A549 (cell line): ENCODE measurements at regions not wholly inside any gene's neighbourhood (a gene's known extent, or its start where the extent isn't known, plus 50 kb on each side); places are given as distances from the start of the nearest gene placed in this dataset.
"Not testable (repeated sequence)": the region's sequence is repeated elsewhere in the genome, so short reads cannot be mapped to it uniquely, and the experiment has no call there.

Source experiments
- ATAC-seq, 2 experiments: fragments of 200-7000 bp in 1 of 2; fragments of >200 bp in 1 of 2; cut with Nextera tagmentation in 1 of 2; cut with Tn5 transposase in 1 of 2; 3 replicates each; pipeline versions ENCODE4 v1.8.0 to v1.9.1; 2018 to 2020; ENCODE audit warnings: mild to moderate bottlenecking in 1 of 2, moderate library complexity in 1 of 2
- CTCF ChIA-PET: fragments of 300-600 bp; sonication (Branson Sonifier 250); formaldehyde crosslinking; extraction: SDS; loops from one replicate; lab custom pipeline; 2021; ENCODE audit warnings: antibody characterized with exemption, inconsistent platforms; lab: Yijun Ruan, JAX
- POLR2A ChIA-PET: fragments of 350-600 bp; formaldehyde crosslinking; extraction: SDS; loops from one replicate; lab custom pipeline; 2021; ENCODE audit warnings: antibody characterized with exemption, inconsistent platforms; lab: Yijun Ruan, JAX
- DNase-seq, 2 experiments: peaks; one replicate each; pipeline versions ENCODE4 v3.0.0 to v3.0.0-alpha.2; 2011 to 2016; ENCODE audit warnings: low read depth in 1 of 2, low spot score in 1 of 2
- FAIRE-seq: peaks from 2 replicates; lab custom pipeline; 2011; peaks lifted over from hg19 to GRCh38; lab: Jason Lieb, UNC
- H3K27ac ChIP-seq, 2 experiments: fragments of >200 bp; sonication (Bioruptor Twin); formaldehyde crosslinking; 3 replicates each; pipeline ENCODE4 v1.5.1; 2016 to 2017
- H3K4me1 ChIP-seq: fragments of >200 bp; sonication (Bioruptor Twin); formaldehyde crosslinking; 3 replicates; pipeline ENCODE4 v1.6.1; 2016
- H3K4me2 ChIP-seq: fragments of >200 bp; sonication (Bioruptor Twin); formaldehyde crosslinking; 3 replicates; pipeline ENCODE4 v1.6.1; 2016
- H3K4me3 ChIP-seq: fragments of >200 bp; sonication (Bioruptor Twin); formaldehyde crosslinking; 3 replicates; pipeline ENCODE4 v1.5.1; 2016
- H3K9me3 ChIP-seq: fragments of >200 bp; sonication (Bioruptor Twin); formaldehyde crosslinking; 3 replicates; pipeline ENCODE4 v1.6.1; 2016
- BHLHE40 ChIP-seq: IDR thresholded peaks from 2 replicates; pipeline ENCODE4 v1.6.1; 2012; ENCODE audit warnings: low read depth, low read length, inconsistent platforms
- EP300 ChIP-seq, 2 experiments: fragments of >200 bp; sonication (Bioruptor Twin); formaldehyde crosslinking; IDR thresholded peaks; 2 replicates in 1 of 2; 3 replicates in 1 of 2; pipeline ENCODE4 v1.6.1; 2016 to 2017
- JUN ChIP-seq, 2 experiments: fragments of >200 bp; sonication (Bioruptor Twin); formaldehyde crosslinking; IDR thresholded peaks; 2 replicates in 1 of 2; 3 replicates in 1 of 2; pipeline ENCODE4 v1.6.1; 2016 to 2017
- MYC ChIP-seq: IDR thresholded peaks from 2 replicates; pipeline ENCODE4 v1.6.1; 2012; ENCODE audit warnings: mild to moderate bottlenecking, inconsistent platforms, low read length, improper control_type of control experiment, borderline replicate concordance
- POLR2AphosphoS2 ChIP-seq: conservative IDR thresholded peaks from 2 replicates; pipeline ENCODE4 v1.6.1; 2012; ENCODE audit warnings: low read length, improper control_type of control experiment, inconsistent platforms
- RAD21 ChIP-seq, 2 experiments: fragments of >200 bp in 1 of 2; sonication (Bioruptor Twin) in 1 of 2; formaldehyde crosslinking in 1 of 2; IDR thresholded peaks in 1 of 2; conservative IDR thresholded peaks in 1 of 2; 2 replicates in 1 of 2; 3 replicates in 1 of 2; pipeline ENCODE4 v1.6.1; 2012 to 2018; ENCODE audit warnings: inconsistent platforms in 1 of 2
- RARB ChIP-seq: fragments of 250-450 bp; sonication (Bioruptor Pico); IDR thresholded peaks from 2 replicates; pipeline ENCODE4 v1.8.0; 2021; ENCODE audit warnings: mild to moderate bottlenecking, moderate library complexity
- RNF2 ChIP-seq: fragments of 200-600 bp; sonication (generic); IDR thresholded peaks from 2 replicates; pipeline ENCODE4 v1.6.1; 2016; ENCODE audit warnings: low read depth, mild to moderate bottlenecking, antibody characterized with exemption, moderate library complexity, borderline replicate concordance
- SMC3 ChIP-seq: fragments of >200 bp; sonication (Bioruptor Twin); formaldehyde crosslinking; IDR thresholded peaks from 3 replicates; pipeline ENCODE4 v1.6.1; 2018; ENCODE audit warnings: inconsistent platforms
- WGBS: methylation state at CpG from one replicate; pipeline ENCODE4 v1.1.6; 2017; ENCODE audit errors: missing lambda C conversion rate; 5-methylcytosine and 5-hydroxymethylcytosine counted together
- TF ChIP-seq, protein P1 (sequence below): fragments of >200 bp; sonication (Bioruptor Twin); formaldehyde crosslinking; IDR thresholded peaks from 3 replicates; pipeline ENCODE4 v1.5.1; 2016
- TF ChIP-seq, protein P2 (sequence below): fragments of 150-350 bp; IDR thresholded peaks from 2 replicates; pipeline ENCODE4 v1.6.1; 2014; ENCODE audit warnings: low read depth, mild to moderate bottlenecking, low read length
- TF ChIP-seq, protein P3 (sequence below): IDR thresholded peaks from 2 replicates; pipeline ENCODE4 v1.6.1; 2012
- TF ChIP-seq, protein P4 (sequence below): IDR thresholded peaks from 2 replicates; pipeline ENCODE4 v1.6.1; 2012
- TF ChIP-seq, protein P5 (sequence below): IDR thresholded peaks from 2 replicates; pipeline ENCODE4 v1.6.1; 2012; ENCODE audit warnings: low read depth, borderline replicate concordance

DNA sequence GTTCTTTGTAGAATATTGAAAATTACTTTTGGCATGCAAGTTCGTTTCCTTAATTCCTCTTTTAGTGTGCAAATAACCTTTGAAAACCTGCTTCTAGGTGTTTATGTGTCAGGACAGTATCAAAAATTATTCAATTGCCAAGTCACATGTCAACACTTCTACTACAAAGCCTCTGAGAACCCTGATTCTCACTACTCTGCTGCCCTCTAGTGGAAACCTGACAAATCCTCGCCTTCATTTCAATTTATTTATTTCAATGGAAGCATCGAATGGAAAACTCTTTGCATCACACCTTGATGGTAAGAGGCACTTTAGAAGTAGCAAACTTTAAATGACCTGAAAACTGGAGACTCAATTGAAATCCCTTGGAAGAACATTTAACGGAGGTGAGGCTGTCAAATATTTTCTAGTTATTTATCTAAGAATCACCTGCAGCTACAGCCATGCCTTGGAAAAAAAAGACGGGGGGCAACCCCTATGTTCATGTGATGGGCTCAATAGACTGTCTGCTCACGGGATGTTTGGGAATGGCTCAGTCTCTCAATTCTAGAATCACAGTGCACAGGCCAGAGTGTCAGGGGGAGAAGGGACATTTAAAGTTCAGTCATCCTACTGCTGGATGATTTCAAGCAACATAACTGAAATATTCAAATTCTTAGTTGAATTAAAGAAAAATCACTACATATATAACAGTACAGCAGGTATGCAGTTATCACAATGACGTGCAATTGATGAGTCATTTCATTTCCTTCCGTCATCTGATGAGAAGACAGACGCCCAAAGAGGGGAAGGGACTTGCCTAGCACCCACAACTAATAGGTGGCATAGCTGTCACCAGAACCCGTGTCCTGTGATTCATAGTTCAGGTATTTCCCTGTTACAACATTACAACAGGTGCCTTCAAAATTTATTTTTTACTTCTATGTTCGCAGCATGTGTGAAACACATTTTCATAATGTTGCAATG is 563.9 kb downstream of the TOX3 start:
- ATAC-seq (peak; percentile 67 to 75; a peak in 3 of 6 replicates), DNase-seq (peak; percentile 25 to 76), FAIRE-seq (peak; percentile 70)
- WGBS, result 9% methylated on average over 11 of the region's 11 CpGs
- ChIA-PET POLR2A (no interaction called here), CTCF (interaction anchor here (0.6 to 3.9 kb wide), 35 partner anchors 8 to 1309 kb away, joined by 3 to 37 read pairs (median 5); no protein-coding TSS in a partner anchor)
- Histone ChIP-seq H3K4me2 (no peak overlapping the region), H3K4me1 (no peaks in the 10 kb centered on the region), H3K4me3 (no peak overlapping the region), H3K9me3 (0 out of 3 replicates have a peak, but pooled peaks cover 5% of the 10 kb centered on the region), H3K27ac (no peak overlapping the region)
- no peak for TF ChIP-seq RARB
- no peak for TF ChIP-seq RNF2
- TF ChIP-seq SMC3, result peak; percentile 72
- TF ChIP-seq, protein P1, sequence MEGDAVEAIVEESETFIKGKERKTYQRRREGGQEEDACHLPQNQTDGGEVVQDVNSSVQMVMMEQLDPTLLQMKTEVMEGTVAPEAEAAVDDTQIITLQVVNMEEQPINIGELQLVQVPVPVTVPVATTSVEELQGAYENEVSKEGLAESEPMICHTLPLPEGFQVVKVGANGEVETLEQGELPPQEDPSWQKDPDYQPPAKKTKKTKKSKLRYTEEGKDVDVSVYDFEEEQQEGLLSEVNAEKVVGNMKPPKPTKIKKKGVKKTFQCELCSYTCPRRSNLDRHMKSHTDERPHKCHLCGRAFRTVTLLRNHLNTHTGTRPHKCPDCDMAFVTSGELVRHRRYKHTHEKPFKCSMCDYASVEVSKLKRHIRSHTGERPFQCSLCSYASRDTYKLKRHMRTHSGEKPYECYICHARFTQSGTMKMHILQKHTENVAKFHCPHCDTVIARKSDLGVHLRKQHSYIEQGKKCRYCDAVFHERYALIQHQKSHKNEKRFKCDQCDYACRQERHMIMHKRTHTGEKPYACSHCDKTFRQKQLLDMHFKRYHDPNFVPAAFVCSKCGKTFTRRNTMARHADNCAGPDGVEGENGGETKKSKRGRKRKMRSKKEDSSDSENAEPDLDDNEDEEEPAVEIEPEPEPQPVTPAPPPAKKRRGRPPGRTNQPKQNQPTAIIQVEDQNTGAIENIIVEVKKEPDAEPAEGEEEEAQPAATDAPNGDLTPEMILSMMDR, result peak; percentile 75
- TF ChIP-seq MYC, result no peak
- TF ChIP-seq, protein P2, sequence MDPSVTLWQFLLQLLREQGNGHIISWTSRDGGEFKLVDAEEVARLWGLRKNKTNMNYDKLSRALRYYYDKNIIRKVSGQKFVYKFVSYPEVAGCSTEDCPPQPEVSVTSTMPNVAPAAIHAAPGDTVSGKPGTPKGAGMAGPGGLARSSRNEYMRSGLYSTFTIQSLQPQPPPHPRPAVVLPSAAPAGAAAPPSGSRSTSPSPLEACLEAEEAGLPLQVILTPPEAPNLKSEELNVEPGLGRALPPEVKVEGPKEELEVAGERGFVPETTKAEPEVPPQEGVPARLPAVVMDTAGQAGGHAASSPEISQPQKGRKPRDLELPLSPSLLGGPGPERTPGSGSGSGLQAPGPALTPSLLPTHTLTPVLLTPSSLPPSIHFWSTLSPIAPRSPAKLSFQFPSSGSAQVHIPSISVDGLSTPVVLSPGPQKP, result no peak
- TF ChIP-seq, protein P3, sequence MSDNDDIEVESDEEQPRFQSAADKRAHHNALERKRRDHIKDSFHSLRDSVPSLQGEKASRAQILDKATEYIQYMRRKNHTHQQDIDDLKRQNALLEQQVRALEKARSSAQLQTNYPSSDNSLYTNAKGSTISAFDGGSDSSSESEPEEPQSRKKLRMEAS, result 0 out of 2 replicates have a peak, but pooled peaks have one; percentile 16
- TF ChIP-seq POLR2AphosphoS2, result no peak
- peak; percentile 87 to 90 for TF ChIP-seq RAD21 (conservative IDR thresholded peaks at IDR 0.05 in 1 of 2, IDR thresholded peaks at IDR 0.05 in 1 of 2)
- TF ChIP-seq, protein P4, sequence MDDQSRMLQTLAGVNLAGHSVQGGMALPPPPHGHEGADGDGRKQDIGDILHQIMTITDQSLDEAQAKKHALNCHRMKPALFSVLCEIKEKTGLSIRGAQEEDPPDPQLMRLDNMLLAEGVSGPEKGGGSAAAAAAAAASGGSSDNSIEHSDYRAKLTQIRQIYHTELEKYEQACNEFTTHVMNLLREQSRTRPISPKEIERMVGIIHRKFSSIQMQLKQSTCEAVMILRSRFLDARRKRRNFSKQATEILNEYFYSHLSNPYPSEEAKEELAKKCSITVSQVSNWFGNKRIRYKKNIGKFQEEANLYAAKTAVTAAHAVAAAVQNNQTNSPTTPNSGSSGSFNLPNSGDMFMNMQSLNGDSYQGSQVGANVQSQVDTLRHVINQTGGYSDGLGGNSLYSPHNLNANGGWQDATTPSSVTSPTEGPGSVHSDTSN, result no peak

DNA sequence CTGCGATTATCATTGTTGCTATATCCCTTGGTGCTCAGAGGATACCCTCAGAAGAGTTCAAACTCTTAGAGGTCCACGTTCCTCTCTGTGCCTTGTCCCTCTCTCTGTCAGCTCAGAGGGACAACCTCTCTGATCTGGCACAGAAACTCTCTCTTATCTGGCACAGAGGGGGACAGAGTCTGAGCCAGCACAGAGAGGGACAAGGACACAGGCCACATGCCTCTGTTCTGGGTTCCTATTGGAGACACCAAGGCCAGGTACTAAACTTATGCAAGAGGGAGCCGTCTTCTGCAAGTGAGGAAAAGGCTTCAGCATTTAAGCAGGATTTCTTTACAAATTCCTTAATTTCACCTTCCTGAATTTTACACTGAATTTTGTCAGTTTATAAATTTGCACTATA is 565.2 kb downstream of the TOX3 start:
- 0 out of 3 replicates have a peak, but pooled peaks cover 7% of the 10 kb centered on the region for H3K9me3 ChIP-seq
- DNase-seq (no peak), ATAC-seq (no peak), FAIRE-seq (no peak)
- no peak overlapping the region for H3K4me2 ChIP-seq
- 0% methylated on average over 3 of the region's 3 CpGs for WGBS
- ChIA-PET CTCF (interaction anchor here (1.0 to 3.9 kb wide), 23 partner anchors 10 to 1308 kb away, joined by 3 to 37 read pairs (median 6); no protein-coding TSS in a partner anchor), POLR2A (no interaction called here)
- TF ChIP-seq BHLHE40 (no peak), JUN (IDR thresholded peaks at IDR 0.05) (no peak), EP300 (IDR thresholded peaks at IDR 0.05) (no peak)
- TF ChIP-seq, protein P2, result no peak
- TF ChIP-seq, protein P3, result no peak
- TF ChIP-seq, protein P5, sequence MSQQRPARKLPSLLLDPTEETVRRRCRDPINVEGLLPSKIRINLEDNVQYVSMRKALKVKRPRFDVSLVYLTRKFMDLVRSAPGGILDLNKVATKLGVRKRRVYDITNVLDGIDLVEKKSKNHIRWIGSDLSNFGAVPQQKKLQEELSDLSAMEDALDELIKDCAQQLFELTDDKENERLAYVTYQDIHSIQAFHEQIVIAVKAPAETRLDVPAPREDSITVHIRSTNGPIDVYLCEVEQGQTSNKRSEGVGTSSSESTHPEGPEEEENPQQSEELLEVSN, result no peak
- no peak overlapping the region for H3K4me3 ChIP-seq
- no peak overlapping the region for H3K27ac ChIP-seq
- H3K4me1 ChIP-seq, result no peaks in the 10 kb centered on the region

DNA sequence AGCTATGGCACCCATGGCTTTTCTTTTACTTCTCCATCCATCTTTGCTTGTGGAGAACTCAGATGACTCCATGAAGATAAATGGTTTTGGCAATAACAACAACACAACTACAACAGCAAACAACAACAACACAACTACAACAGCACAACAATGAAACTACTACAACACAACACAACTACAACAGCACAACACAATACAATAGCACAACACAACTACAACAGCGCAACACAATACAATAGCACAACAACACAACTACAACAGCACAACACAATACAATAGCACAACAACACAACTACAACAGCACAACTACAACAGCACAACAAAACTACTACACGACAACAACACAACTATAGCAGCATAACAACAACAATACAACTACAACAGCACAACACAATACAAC is 569.4 kb downstream of the TOX3 start:
- peak; percentile 94 for FAIRE-seq
- 0 out of 3 replicates have a peak, but pooled peaks cover 10% of the 10 kb centered on the region for H3K9me3 ChIP-seq
- H3K4me1 ChIP-seq, POLR2A ChIA-PET, H3K4me2 ChIP-seq, H3K27ac ChIP-seq, ATAC-seq, H3K4me3 ChIP-seq, CTCF ChIA-PET, DNase-seq: not testable (repeated sequence)
- WGBS, result 35% methylated on average over 2 of the region's 2 CpGs
